ENCODE measurements at regions not wholly inside any gene's neighbourhood (a gene's known extent, or its start where the extent isn't known, plus 50 kb on each side); places are given as distances from the start of the nearest gene placed in this dataset.

DNA sequence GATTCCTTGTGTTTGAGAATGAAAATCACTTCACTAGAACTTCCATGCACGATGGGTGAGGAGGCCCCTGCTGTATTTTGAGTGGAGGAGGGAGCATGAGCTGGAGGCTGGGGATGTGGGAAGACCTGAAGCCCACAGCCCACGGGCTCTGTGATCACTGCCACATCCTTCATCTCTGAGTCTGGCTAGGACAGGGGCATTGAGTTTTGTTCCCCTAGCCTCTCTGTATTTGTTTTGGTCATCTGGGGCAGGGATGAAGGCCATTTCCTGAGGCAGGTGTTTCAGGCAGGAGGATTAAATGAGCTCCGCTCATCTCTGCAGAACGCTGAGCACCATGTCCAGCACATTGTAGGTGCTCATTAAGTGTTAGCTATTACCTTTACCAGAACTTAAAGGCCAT is 293.6 kb downstream of the GLRX3 start:
- no peak for DNase-seq (ENCODE audit: low read depth in 2 of 2)

DNA sequence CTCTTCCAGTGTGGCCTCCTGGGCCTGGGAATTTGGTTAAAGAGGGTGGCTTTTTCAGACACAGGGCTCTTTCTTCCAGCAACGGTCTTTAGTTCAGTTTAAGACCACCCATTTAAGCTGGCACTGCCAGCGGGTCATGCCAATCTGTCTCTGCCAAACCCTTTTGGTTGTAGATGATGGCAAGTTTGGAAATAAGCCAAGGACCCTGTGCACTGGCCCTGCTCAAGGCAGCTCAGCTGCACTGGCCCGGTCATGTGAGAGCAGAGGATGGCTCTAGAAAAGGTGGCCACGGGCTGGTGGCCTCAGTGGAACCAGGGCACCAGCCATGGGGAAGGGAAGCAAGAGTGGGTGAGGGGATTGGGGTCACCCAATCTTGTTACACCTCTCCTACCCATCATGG is 294.1 kb downstream of the GLRX3 start:
- no peak for DNase-seq (ENCODE audit: low read depth in 2 of 2)

DNA sequence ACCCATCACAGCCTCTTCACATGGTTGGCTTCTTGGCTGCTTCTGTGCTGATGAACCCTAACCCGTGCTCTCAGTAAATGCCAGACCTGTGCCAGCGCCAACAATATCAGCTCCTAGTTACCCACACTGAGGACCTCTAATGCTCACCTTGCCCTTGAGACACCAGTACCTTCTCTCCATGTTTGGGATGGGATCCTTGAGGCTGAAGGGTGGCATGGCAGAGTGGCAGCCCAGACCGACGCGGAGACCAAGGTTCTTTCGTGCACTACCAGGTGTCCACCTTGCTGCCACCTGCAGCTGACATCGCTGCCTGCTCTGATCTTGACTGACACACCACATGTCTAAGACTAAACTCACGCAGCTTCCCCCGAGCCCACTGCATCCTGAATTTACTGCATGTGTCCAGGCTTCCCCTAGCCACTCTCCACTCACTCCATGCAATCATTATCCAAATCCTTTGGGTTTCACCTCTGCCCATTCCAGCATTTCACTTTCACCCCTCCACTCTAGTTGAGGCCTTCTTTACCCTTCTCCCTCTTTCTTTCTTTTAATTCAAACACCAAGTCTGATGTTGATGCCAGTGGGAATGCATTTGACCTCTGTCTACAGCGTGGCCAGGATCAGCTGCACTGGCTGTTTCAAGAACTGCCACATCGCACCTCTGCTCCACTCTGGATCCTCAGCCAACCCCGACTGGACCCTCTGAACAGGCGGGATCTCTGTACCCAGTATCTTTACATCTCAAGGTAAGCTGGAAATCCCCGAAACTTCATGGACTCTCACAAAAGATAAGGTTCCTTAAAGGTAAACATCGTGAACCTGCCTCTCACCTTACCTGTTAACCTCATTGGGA is 294.9 kb downstream of the GLRX3 start:
- DNase-seq (ENCODE audit: low read depth in 2 of 2) = no peak

DNA sequence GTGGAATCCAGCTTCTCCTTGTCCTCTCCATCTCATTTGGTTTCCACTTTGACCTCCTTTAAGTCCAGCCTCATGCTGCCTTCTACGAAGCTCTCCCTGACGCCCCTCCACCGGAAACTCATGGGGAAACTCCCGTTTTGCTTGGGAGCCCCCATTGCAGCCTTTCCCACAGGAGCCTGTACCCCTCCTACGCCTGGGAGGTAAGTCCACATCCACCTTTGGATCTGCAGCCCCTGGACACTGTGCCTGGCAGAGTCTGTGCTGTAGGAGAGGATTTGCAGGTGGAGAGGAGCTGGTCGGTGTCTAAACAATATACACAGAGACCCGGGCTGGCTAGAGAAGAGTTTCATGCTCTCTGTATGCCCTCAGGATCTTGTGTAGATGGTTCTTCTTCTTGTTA is 296.1 kb downstream of the GLRX3 start:
- no peak for DNase-seq (ENCODE audit: low read depth in 2 of 2)

DNA sequence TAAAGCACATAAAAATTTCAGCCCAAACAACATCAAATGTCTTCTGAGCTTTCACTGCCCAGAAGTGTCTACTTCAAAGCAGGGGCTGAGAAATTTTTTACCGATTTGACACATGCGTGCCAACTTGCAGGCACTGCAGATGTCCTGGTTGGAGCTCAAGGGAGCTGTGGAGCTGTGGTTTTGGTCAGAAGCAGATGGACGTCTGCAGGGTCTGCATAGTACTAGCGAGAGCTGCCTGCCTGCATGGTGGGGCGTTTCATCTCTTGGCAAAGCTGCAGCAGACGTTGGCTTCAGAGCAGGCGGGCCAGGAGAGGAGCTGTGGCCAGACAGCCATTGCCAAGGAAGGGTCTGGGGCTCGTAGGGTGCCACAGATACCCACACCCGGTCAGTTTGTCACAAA is 296.7 kb downstream of the GLRX3 start:
- DNase-seq (ENCODE audit: low read depth in 2 of 2) = no peak

DNA sequence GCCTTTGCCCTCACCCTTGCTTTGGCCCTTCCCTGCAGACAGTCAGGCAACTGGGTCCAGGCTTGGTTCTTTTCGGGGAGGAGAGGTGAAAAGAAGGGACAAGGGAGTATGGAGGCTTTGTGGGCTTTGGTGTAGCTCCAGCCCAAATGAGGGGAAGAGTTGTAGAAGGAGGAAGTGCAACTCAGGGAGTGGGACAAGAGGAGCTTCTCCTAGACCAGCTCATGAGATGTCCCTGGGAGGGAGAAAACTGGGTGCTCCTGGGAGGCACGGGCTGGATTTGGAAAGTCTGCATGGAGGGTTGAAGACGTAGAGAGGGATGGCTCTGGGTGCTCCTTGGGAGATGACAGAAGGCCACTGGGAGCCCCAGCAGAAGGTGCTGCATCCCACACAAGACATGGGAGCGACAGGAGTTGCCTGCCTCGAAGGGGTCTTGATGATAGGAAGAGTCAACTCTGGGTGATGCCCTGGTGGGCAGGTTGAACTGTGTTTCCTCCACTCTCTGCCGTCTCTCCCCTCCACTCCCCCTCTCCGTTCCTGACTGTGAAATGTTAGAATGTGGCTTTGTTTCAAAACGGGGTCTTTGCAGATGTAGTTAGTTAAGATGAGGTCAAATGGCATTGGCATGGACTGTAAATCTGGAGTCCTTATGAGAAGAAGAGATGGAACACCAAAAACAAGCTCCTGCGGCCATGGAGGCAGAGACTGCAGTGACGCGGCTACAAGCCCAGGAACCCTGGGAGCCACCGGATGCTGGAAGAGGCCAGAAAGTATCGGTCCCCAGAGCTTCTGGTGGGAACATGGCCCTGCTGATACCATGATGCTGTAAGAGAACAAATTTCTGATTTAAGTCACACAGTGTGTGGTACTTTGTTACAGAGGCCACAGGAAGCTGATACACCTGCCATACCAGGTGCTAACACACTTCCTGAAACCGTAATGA is 298.5 kb downstream of the GLRX3 start:
- DNase-seq (ENCODE audit: low read depth in 2 of 2) = no peak

DNA sequence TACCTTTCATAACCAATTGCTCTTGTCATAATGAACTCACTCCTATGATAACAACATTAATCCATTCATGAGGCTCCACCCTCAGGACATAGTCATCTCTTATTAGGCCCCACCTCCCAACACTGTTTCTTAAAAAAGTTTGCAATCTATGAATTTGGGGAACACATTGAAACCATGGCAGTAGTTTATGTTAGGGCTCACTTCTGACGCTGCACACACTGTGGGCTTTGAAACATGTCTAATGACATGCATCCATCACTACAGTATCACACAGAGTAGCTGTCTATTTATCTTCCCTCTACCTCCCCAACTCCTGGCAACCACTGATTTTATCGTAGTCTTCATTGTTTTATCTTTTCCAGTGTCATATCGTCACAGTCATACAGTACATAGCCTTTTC is 299.8 kb downstream of the GLRX3 start:
- DNase-seq (ENCODE audit: low read depth in 2 of 2) = no peak

DNA sequence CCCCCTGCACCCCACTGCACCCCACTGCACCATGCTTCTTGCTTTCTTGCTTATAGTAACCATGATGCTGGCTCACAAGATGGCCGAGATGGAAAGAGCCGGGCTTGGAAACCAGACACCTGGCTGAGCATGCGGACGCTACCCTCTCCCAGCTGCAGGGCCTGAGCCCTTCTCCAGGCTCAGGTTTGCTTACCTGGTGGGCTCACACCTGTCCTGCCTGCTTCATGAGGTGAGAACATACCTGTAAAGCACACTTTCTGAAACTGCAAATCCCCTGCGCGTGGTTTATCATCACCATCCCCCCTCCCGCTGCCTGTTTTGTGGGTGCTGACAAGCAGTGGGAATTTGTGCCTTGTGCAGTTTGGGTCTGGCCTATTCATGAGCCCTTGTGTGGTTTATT is 302.7 kb downstream of the GLRX3 start:
- no peak for DNase-seq (ENCODE audit: low read depth in 2 of 2)

DNA sequence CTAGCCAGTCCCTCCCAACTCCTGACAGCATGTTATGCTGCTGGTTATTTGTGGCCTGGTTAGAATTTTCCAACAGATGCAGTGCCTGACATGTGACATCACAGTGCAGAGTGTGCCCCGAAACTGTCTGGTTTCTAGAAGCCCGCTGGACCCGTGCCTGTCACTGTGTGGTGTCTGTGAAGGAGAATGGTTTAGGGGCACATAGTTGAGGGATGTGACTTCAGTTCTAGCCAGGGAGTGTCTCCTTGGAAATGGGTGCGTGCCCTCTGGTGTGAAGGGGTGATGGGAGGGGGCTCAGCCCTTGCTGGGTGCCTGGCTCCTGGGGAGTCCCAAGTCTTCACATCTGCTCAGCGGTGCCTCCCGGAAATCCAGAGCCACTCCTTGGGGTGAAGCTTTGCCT is 303.6 kb downstream of the GLRX3 start:
- DNase-seq (ENCODE audit: low read depth in 2 of 2) = no peak

DNA sequence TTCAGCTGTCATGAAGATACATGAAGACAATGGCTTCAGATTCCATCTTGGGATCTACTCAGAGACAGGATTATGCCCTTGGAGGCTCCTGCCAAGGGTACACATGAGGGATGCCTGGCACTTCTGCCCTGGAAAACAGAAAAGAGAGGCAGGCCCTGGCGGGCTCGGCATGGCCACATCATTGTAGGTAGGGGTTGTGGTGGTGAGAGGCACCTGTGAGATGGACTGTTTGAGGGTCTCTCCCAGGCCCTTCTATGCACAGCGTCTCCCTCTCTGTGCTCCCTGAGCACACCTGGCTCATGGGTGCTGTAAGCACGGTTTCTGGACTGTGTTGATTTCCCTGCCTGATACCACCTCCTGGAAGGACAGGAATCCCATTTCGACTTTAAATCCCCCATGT is 304.3 kb downstream of the GLRX3 start:
- no peak for DNase-seq (ENCODE audit: low read depth in 2 of 2)

DNA sequence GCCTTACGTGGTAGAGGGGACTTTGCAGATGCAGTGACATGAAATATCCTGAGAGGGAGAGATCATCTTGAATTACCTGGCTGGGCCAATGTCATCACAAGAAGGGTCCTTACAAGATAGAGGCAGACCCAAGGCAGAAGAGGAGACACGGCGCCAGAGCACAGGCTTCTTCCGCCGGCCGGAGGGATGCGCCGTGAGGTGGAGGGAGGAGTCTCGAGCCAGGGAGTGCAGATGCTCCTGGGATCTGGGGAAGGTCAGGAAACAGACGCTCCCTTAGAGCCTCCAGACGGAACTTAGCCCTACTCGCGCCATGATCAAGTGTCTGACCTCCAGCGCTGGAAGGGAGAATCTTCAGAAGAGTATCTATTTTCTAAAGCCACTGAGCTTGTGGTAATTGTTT is 304.8 kb downstream of the GLRX3 start:
- DNase-seq (ENCODE audit: low read depth in 2 of 2) = no peak

DNA sequence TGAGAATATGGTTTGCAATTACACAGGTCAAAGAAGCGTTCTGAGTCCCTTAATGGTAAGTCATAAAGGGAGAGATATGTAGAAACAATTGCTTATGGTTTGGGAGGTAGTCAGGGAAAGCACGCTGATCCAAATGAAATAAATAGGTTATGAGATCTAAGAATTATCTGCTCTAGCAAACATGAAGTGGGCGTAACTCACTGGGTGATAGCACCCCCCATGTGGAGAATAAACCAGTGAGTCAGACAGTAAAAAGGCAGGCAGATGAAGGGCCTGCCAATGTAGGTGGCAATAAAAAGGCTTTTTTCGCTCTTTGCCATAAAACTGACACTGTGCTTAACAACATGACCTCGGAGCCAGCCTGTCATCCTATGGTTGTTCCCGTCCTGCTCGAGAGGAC is 306.9 kb downstream of the GLRX3 start:
- DNase-seq (ENCODE audit: low read depth in 2 of 2) = no peak

DNA sequence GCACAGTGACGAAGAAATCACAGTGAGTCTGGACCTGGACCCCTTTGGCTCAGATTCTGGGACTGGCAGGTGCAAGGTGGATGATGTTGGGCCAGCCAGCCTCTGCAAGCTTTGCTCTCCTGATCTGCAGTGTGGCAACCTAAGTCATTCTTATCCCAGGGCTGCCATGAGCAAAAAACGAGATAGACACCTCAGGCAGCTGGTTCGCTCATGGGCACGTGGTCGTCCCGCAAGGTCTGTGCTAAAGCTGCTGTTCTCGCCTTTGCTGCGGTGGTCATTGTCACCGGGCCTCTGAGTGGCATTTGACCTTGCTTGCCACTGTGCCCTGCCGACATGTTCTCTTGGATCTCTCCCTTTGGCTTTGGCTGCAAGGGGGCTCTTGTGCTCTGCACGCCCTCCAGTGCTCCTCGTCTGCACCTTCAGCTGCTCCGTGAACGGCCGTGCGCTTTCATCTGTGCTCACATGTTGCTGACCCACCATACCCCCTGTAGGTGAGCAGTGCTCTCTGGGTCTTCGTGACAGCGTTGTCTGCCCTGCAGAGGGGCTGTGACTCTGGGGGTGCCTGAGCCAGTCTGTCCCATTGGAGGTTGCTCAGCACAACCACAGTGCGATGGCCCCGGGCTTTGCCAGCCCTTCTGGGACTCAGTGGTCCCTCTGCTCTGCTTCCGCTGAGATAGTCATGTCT is 317.0 kb downstream of the GLRX3 start:
- DNase-seq (ENCODE audit: low read depth in 2 of 2) = no peak

DNA sequence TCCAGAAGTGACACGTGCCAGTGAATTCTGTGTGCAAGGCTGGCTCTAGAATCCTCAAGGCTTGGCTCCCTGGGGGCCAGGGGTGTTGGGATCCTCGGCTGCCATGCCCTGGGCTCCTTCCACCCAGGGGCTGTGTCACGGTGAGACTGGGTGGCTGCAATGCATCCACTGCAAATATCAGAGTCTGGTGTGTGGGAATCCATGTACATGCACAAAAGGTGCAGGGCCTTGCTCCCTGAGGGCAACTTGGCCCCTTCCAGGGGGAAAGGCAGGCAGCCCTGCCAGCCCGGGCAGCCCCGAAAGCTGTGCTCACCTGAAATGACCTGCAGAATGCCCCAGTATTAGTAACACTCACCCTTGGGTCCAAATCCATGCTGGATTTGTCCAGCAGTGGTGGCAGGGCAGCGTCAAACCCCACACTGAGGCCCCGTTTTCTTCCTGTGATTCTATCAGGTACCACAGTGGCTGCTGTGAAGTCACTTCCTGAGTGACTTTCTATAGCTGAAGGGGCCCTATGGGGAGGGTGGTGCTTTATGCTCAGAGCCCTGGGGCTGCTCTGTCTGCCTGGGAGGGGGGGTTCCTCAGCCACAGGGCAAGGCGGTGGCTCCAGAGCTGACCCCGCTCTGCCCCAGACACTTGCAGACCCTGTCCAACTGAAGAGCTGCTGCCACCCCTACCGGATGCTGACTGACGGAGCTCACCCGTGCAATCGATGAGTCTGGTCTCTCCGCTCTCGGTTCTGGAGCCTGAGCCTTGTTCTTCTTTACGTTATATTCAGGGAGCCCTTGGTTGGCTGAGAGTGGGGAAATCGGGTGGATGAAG is 317.7 kb downstream of the GLRX3 start:
- no peak for DNase-seq (ENCODE audit: low read depth in 2 of 2)

DNA sequence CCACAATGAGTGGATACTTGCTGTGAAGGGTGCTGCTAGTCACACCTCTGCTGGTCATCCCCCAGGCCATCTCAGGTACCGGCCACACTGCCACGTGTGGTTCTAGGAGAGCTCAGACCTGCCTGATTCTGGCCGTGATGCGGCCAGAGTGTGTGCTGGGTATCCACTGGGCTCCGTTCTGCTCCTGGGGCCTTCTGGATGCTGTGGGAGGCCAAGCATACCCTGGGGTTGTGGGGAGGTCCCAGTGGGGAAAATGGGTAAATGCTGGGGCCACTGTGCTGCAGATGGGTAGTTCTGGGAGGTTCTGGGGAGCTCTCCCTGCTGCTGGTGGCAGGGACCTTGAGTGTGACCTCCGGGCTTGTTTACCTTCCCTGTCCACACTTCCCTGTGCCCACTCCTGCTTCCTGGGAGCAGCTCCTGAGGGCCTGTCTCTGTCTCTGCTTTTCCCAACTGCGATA is 318.4 kb downstream of the GLRX3 start:
- no peak for DNase-seq (ENCODE audit: low read depth in 2 of 2)

DNA sequence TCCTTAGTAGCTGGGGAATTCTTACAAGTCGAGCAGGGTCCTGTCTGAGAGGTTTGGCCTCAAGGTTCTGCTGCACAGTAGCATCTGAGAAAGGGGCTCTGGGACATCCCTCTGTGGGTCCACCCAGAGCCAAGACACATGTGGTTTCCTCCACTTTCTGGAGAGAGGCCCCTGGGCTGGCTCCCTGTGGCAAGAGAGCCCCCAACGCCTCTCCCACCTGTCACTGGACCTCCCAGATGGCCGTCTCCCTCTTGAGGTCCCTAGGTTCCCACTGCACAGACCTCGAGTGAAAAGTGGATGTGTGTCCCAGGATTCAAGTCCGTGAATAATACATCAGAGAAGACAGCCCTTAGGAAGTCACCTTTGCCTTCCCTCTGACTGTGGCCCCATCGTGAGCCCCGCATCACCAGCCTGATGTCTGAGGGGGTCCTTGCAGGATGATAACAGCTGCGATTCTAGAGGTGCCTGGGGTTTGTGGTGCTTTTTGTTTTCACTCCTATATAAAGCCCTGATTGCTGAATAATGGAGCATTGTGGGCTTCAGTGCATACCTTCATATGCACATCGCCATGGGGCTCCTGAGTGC is 319.0 kb downstream of the GLRX3 start:
- no peak for DNase-seq (ENCODE audit: low read depth in 2 of 2)

DNA sequence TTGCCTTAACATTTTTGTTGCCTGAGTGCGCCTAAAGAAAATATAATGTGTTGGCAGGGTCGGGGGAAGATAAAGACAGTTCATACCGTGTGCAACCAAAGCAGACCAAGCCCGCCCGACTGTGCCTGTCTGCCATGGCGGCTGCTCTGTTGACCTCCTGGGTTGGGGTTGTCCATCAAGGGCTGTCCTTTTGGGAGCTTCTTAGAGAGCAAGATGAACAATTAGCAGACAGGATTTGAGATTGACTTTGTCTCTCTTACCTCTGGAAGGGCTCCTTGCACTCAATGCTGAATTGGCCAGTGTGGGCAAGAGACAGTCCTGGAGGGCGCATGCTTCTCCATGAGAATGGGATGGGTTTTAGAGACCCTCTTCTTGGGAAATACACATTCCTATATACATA is 319.6 kb downstream of the GLRX3 start:
- no peak for DNase-seq (ENCODE audit: low read depth in 2 of 2)

DNA sequence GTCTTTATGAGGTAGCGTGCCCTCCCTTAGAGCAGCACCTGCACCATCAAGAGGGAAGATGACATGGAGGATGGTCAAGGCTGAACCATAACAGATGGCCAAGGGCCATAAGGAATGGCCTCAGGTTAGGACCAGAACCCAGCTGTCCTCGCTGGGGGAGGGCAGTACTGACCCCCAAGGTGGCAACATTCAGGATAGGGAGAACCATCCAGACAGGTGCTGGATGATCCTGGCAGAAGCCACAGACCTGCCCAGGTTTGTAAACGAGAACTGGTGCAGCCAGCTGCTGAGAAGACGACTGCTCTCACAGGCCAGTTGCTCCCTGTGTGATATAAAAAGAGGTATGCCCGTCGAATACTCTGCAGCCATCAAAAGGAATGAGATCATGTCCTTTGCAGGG is 320.4 kb downstream of the GLRX3 start:
- no peak for DNase-seq (ENCODE audit: low read depth in 2 of 2)

DNA sequence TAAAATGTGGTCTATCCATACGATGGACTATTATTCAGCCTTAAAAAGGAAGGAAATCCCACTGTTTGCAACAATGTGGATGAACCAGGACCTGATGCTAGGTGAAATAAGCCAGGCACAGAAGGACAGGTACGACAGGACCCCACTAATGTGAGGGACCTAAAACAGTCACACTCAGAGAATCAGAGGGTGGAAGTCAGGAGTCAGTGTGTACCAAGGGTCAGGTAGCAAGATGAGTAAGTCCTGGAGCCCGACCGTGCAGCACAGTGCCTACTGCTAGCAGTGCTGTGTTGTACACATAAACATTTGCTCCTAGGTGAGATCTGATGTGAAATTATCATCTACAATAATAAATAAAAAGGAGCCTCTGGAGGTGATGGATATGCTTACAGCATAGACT is 322.3 kb downstream of the GLRX3 start:
- no peak for DNase-seq (ENCODE audit: low read depth in 2 of 2)

DNA sequence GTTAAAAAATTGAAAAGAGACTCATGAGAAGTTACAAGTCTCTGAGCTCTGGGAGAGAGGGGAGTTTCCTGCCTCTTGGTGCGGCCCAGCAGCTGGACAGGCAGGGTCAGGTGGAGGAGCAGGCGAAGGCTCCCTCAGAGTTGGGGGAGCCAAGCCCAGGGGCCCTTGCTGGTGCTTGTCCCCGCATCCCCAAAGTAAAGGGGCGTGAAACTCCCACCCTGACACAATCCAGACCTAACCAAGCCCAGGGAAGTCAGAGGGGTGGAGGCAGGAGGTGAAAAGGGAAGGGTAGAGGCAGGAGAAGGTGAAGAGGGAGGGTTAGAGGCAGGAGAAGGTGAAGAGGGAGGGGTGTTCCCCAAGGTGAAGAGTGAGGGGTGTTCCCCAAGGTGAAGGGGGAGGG is 322.8 kb downstream of the GLRX3 start:
- no peak for DNase-seq (ENCODE audit: low read depth in 2 of 2)

DNA sequence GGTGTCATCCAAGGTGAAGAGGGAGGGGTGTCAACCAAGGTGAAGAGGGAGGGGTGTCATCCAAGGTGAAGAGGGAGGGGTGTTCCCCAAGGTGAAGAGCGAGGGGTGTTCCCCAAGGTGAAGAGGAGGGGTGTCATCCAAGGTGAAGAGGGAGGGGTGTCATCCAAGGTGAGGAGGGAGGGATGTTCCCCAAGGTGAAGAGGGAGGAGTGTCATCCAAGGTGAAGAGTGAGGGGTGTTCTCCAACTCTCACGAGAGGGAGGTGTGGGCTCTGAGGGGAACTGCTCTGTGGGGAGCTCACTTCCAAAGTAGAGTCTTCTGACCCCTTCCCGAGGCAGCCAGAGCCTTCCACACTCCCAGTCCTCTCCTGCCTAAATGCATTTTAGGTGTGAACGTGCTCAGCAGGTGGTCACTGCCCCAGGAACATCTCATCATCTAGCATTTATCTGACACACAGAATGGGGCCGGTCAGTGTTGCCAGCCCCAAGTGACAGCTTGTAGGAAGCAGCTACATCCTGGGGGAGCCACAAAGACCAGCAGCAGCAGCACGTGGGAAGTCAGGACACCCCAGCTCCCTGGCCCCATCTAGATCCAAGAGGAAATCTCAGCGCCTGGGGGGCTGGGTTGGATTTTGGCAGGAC is 323.8 kb downstream of the GLRX3 start:
- DNase-seq (ENCODE audit: low read depth in 2 of 2) = no peak

All from stimulated activated CD4-positive, alpha-beta T cell treated with anti-CD3 and anti-CD28 coated beads, Interleukin-12 subunit alpha, Interleukin-12 subunit beta, amount 100 ng/mL, for 24 hours (primary cell).